ENCODE measurements at regions not wholly inside any gene's neighbourhood (a gene's known extent, or its start where the extent isn't known, plus 50 kb on each side); places are given as distances from the start of the nearest gene placed in this dataset.
"Not testable (repeated sequence)": the region's sequence is repeated elsewhere in the genome, so short reads cannot be mapped to it uniquely, and the experiment has no call there.

DNA sequence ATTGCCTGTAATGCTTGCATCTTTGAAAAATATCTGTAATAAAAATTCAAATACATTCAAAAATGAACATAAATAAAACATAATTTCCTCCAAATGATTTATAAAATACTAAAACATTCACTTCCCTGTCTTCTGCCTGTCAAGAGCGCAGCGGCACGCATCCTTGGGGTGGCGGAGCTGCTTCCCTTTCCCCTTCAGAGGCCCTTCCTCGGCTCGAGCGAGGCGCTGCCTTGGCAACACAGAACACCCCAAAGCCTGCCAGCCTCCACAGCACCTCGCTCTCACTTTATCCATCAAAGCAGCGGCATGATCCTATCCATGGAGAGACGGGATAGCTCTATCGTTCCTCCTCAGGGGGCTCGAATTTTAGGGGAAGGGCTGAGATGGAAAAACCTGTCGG is 146.2 kb downstream of the GXYLT1 start:
- H3K4me1 Mint-ChIP-seq (ENCODE audit: low read depth), result no peaks in the 10 kb centered on the region

DNA sequence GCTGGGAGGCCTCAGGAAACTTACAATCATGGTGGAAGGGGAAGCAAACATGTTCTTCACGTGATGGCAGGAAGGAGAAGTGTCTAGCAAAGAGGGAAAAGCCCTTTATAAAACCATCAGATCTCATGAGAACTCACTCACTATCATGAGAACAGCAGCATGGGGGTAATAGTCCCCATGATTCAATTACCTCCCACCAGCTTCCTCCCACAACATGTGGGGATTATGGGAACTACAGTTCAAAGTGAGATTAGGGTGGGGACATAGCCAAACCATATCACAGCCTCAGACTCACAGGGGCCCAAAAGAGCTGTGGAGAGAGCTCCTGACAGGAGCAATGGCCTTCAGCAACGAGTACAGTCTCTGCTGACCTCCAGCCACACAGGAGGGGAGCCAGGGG is 151.4 kb downstream of the GXYLT1 start:
- peaks cover 13% of the 10 kb centered on the region for H3K27me3 Mint-ChIP-seq
- H3K4me3 Mint-ChIP-seq, result no peak overlapping the region
- H3K27ac Mint-ChIP-seq, result no peak overlapping the region
- H3K9me3 Mint-ChIP-seq (ENCODE audit: low read depth), result no peaks in the 10 kb centered on the region
- H3K4me1 Mint-ChIP-seq (ENCODE audit: low read depth), result no peaks in the 10 kb centered on the region
- no peaks in the 10 kb centered on the region for H3K36me3 Mint-ChIP-seq

More for the DNA sequence above, 146.2 kb downstream of the GXYLT1 start:
- Mint-ChIP-seq H3K27me3 (peaks cover 13% of the 10 kb centered on the region), H3K4me3 (no peak overlapping the region), H3K36me3 (no peaks in the 10 kb centered on the region), H3K27ac (no peak overlapping the region), H3K9me3 (ENCODE audit: low read depth) (no peaks in the 10 kb centered on the region)

DNA sequence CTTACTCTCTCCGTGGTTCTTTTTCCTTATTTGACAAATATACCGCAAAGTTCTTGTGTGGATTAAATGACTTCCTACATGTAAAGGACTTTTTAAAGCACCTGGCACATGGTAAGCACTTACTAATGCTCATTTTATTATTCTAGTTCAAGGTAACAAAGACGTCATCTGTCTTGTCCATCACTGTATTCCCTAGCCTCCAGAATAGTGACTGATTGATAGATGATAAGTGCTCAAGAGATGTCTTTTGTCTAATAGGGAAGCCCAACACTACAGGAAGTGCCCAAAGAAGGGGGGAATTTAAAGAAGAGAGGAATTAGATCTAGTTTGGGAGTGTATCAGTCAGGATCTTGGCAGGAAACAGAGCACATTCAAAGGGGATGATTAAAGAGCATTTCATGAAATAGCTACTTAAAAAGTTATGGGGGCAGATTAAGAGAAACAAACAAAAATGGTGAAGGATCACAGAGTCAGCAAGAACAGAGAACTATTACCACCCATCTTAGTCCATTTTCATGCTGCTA is 151.9 kb downstream of the GXYLT1 start:
- Mint-ChIP-seq H3K36me3 (no peaks in the 10 kb centered on the region), H3K4me1 (ENCODE audit: low read depth) (no peaks in the 10 kb centered on the region), H3K27ac (no peak overlapping the region), H3K9me3 (ENCODE audit: low read depth) (no peaks in the 10 kb centered on the region), H3K4me3 (no peak overlapping the region), H3K27me3 (peaks cover 9% of the 10 kb centered on the region)

- H3K9me3 Mint-ChIP-seq (ENCODE audit: low read depth), result no peaks in the 10 kb centered on the region
- no peak overlapping the region for H3K4me3 Mint-ChIP-seq
- no peak overlapping the region for H3K27ac Mint-ChIP-seq
- H3K36me3 Mint-ChIP-seq, result no peaks in the 10 kb centered on the region
- H3K4me1 Mint-ChIP-seq (ENCODE audit: low read depth), result no peaks in the 10 kb centered on the region
- peaks cover 5% of the 10 kb centered on the region for H3K27me3 Mint-ChIP-seq
Measured at GRCh38 chr12:41992022-41992421, 152.7 kb downstream of the GXYLT1 start.

DNA sequence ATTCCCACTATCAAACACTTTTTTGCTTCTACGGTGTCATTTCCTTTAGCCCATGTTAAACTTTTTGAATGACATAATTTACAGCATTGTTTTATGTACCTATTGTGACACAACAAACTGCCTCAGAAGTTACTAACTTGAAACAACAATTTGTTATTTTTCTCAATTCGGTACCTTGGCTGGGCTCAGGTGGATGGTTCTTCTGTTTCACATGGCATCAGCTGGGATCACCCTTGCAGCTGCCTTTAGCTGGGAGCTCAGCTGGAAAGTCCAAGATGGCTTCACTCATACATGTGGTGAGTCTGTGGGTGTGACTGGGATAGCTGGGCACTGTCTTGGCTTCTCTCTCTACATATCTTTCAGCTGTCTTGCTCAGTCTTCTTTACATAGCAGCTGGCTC is 156.0 kb downstream of the GXYLT1 start:
- no peak overlapping the region for H3K27ac Mint-ChIP-seq
- H3K4me1 Mint-ChIP-seq (ENCODE audit: low read depth), result no peaks in the 10 kb centered on the region
- H3K27me3 Mint-ChIP-seq, result peaks cover 3% of the 10 kb centered on the region
- H3K36me3 Mint-ChIP-seq, result no peaks in the 10 kb centered on the region
- H3K9me3 Mint-ChIP-seq (ENCODE audit: low read depth), result no peaks in the 10 kb centered on the region
- H3K4me3 Mint-ChIP-seq, result no peak overlapping the region

GRCh38 chr12:41986513-41986912 is 158.2 kb downstream of the GXYLT1 start:
- H3K4me1 Mint-ChIP-seq (ENCODE audit: low read depth); H3K27me3 Mint-ChIP-seq; H3K4me3 Mint-ChIP-seq; H3K27ac Mint-ChIP-seq; H3K36me3 Mint-ChIP-seq; H3K9me3 Mint-ChIP-seq (ENCODE audit: low read depth): not testable (repeated sequence)

GRCh38 chr12:41983856-41984255 is 160.8 kb downstream of the GXYLT1 start:
- Mint-ChIP-seq H3K27me3 (peaks cover 10% of the 10 kb centered on the region), H3K36me3 (no peaks in the 10 kb centered on the region), H3K4me1 (ENCODE audit: low read depth) (no peaks in the 10 kb centered on the region), H3K9me3 (ENCODE audit: low read depth) (no peaks in the 10 kb centered on the region), H3K27ac (no peak overlapping the region), H3K4me3 (no peak overlapping the region)

DNA sequence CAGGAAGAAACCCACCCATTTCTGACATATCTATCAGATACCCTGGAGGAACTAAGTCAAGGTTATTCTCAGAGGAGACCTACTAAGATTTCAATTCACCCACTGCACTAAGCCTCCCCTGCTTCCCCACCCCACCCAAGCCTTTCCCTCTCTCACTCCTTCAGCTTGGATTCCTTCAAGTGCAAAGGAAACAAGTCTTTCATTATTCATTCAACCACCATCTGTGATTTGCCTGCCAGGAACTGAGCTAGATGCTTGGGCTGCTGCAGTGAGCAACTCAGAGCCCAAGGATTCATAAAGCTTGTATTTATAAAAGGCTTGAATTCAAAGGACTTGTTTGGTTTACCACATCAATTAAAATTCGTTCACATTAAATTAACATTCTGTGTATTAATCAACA is 161.3 kb downstream of the GXYLT1 start:
- no peaks in the 10 kb centered on the region for H3K9me3 Mint-ChIP-seq (ENCODE audit: low read depth)
- H3K36me3 Mint-ChIP-seq, result no peaks in the 10 kb centered on the region
- H3K27ac Mint-ChIP-seq, result no peak overlapping the region
- H3K4me3 Mint-ChIP-seq, result no peak overlapping the region
- H3K27me3 Mint-ChIP-seq, result peaks cover 10% of the 10 kb centered on the region
- H3K4me1 Mint-ChIP-seq (ENCODE audit: low read depth), result no peaks in the 10 kb centered on the region

DNA sequence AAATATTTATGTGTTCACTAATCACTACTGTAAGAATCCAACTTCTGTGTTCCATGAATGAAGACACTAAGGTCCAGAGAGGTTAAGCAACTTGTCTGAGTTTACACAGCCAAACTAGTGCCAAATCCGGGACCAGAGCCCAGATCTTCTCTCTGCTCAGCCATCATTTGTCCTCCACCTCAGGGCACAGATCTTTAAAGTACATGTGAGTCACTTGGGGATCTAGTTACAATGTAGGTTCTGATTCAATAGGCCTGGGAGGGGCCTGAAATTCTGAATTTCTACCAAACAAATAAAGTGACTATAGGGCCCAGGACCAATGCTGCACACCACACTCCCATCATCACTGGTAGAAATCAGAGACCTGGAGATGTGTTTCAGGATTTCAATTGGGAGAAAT is 162.9 kb downstream of the GXYLT1 start:
- H3K27ac Mint-ChIP-seq, result no peak overlapping the region
- H3K27me3 Mint-ChIP-seq, result peaks cover 12% of the 10 kb centered on the region
- H3K4me1 Mint-ChIP-seq (ENCODE audit: low read depth), result no peaks in the 10 kb centered on the region
- no peaks in the 10 kb centered on the region for H3K36me3 Mint-ChIP-seq
- H3K9me3 Mint-ChIP-seq (ENCODE audit: low read depth), result no peaks in the 10 kb centered on the region
- no peak overlapping the region for H3K4me3 Mint-ChIP-seq

DNA sequence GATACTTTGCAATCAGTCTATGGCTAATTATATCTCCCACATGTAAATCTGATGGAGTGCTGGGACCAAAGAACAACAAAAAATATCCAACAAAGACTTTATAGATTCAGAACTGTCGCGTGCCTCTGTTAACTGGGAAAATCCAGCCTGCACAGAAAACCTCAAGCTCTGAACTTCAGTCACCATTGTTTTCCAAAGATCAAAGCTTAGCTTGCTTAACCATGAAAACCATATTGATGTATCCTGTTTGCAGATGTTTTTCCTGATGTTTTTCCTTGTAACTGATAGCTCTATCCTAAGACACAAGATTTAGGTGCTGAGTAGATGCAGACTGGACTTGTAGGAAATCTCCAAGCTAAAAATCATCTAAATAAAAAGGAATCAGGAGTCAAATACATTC is 163.7 kb downstream of the GXYLT1 start:
- no peak overlapping the region for H3K4me3 Mint-ChIP-seq
- H3K9me3 Mint-ChIP-seq (ENCODE audit: low read depth), result no peaks in the 10 kb centered on the region
- H3K27me3 Mint-ChIP-seq, result peaks cover 10% of the 10 kb centered on the region
- H3K4me1 Mint-ChIP-seq (ENCODE audit: low read depth), result no peaks in the 10 kb centered on the region
- no peaks in the 10 kb centered on the region for H3K36me3 Mint-ChIP-seq
- no peak overlapping the region for H3K27ac Mint-ChIP-seq

GRCh38 chr12:41980390-41980789 is 164.3 kb downstream of the GXYLT1 start:
- H3K27ac Mint-ChIP-seq, result no peak overlapping the region
- no peaks in the 10 kb centered on the region for H3K4me1 Mint-ChIP-seq (ENCODE audit: low read depth)
- H3K9me3 Mint-ChIP-seq (ENCODE audit: low read depth), result no peaks in the 10 kb centered on the region
- H3K36me3 Mint-ChIP-seq, result no peaks in the 10 kb centered on the region
- peaks cover 9% of the 10 kb centered on the region for H3K27me3 Mint-ChIP-seq
- H3K4me3 Mint-ChIP-seq, result no peak overlapping the region

- Mint-ChIP-seq H3K27ac (no peak overlapping the region), H3K27me3 (peaks cover 9% of the 10 kb centered on the region), H3K4me3 (no peak overlapping the region), H3K4me1 (ENCODE audit: low read depth) (no peaks in the 10 kb centered on the region), H3K9me3 (ENCODE audit: low read depth) (no peaks in the 10 kb centered on the region), H3K36me3 (no peaks in the 10 kb centered on the region)
Measured at GRCh38 chr12:41979574-41979973, 165.1 kb downstream of the GXYLT1 start.

DNA sequence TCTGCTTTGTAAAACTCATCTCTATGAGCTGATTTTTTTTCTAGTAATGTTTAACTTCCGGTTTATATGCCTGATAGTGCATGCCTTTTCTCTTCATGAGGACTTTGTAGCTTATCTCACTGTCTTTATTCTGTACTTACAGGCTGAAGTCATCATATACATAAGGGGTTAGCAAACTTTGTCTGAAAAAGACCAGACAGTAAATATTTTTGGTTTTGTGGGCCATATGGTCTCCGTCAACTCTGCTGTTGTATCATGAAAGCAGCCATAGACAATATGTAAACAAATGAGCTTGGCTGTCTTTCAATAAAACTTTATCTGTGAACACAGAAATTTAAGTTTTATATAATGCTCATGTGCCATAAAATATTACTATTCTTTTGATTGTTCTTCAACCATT is 172.1 kb downstream of the GXYLT1 start:
- no peak overlapping the region for H3K4me3 Mint-ChIP-seq
- H3K9me3 Mint-ChIP-seq (ENCODE audit: low read depth), result no peaks in the 10 kb centered on the region
- peaks cover 2% of the 10 kb centered on the region for H3K4me1 Mint-ChIP-seq (ENCODE audit: low read depth)

DNA sequence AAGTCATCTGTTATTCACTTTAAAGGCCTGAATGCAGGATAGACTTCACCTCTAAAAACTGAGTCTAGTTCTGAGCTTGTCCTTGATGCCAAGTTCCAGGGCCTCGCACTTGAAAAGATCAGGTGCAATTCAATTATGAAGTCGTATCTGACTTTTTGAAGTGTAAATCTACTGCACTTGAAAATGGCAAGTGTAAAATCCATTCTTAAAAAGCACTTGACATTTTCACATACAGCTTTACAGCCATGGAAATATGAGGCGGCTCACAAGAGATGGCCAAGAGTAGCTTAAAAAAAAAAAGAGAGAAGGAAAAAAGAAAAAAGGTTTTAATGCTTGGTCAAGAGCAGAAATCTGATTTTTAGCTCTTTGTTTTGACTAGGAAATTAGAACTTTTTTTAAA is 172.5 kb downstream of the GXYLT1 start:
- peaks cover 1% of the 10 kb centered on the region for H3K27me3 Mint-ChIP-seq
- no peaks in the 10 kb centered on the region for H3K36me3 Mint-ChIP-seq
- H3K27ac Mint-ChIP-seq, result no peak overlapping the region
- H3K9me3 Mint-ChIP-seq (ENCODE audit: low read depth), result no peaks in the 10 kb centered on the region
- H3K4me1 Mint-ChIP-seq (ENCODE audit: low read depth), result peaks cover 2% of the 10 kb centered on the region
- H3K4me3 Mint-ChIP-seq, result no peak overlapping the region

More for the DNA sequence above, 172.1 kb downstream of the GXYLT1 start:
- H3K27me3 Mint-ChIP-seq, result peaks cover 1% of the 10 kb centered on the region
- no peak overlapping the region for H3K27ac Mint-ChIP-seq
- no peaks in the 10 kb centered on the region for H3K36me3 Mint-ChIP-seq

DNA sequence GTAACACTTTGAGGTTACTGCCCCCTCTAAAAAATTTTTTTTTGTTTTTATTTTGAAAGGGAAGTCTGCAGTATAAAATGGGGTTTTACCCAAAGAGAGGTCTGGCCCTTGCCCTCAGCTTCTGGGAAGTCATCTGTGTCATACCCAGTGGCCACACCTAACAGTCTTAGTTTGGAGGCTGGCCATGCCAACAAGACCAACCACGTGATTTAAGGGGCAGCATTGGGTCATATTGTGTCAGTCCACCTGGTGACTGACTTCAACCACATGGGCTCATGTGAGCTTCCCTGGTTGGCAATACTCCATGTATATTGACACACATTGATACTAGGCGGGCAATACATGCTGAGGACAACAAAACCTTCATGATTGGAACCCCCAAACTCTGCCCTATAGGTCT is 173.9 kb downstream of the GXYLT1 start:
- no peak overlapping the region for H3K4me3 Mint-ChIP-seq
- no peak overlapping the region for H3K27ac Mint-ChIP-seq
- no peaks in the 10 kb centered on the region for H3K27me3 Mint-ChIP-seq
- H3K4me1 Mint-ChIP-seq (ENCODE audit: low read depth), result peaks cover 2% of the 10 kb centered on the region
- no peaks in the 10 kb centered on the region for H3K36me3 Mint-ChIP-seq
- H3K9me3 Mint-ChIP-seq (ENCODE audit: low read depth), result no peaks in the 10 kb centered on the region

- Mint-ChIP-seq H3K27ac (no peak overlapping the region), H3K27me3 (peaks cover 6% of the 10 kb centered on the region), H3K4me1 (ENCODE audit: low read depth) (peaks cover under 1% of the 10 kb centered on the region), H3K36me3 (no peaks in the 10 kb centered on the region), H3K4me3 (no peak overlapping the region), H3K9me3 (ENCODE audit: low read depth) (no peaks in the 10 kb centered on the region)
Measured at GRCh38 chr12:41968599-41968998, 176.1 kb downstream of the GXYLT1 start.
